ENCODE measurements at regions not wholly inside any gene's neighbourhood (a gene's known extent, or its start where the extent isn't known, plus 50 kb on each side); places are given as distances from the start of the nearest gene placed in this dataset.

DNA sequence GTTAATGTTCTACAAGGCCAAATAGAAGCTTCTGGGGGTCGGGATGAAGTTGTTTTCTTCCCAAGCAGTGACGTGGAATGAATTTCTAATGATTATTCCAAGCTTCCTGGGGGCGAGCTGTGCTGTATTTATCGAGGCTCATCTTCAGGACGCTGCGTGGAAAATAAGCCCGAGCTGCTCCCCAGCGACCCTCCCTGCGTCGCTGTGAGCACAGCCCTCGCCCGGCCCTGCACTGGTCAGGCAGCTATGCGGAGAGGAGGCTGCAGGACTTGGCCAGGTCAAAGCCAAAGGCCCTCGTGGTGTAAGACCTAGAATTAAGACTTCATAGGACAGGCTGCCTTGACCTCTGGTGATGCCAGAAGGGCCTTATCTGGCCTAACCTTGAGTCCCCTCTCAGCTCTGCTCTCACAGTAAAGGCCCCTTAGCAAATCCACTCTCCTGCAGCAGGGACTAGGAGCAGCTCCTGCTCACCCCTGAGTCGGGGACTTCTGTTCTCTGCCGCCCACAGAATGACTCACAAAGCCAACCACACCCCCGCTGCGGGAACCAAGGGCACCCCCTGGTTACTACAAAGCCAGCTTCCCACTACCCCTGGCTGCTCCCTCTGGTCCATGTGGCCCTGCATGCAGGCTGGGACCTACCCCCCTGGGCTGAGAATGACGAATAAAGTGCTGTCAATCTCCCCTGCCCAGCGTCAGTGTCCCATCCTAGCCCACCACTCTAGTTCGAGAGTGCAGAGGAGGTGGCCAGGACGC lies 501.6 kb downstream of the TCERG1L start:
- DNase-seq = no peak

DNA sequence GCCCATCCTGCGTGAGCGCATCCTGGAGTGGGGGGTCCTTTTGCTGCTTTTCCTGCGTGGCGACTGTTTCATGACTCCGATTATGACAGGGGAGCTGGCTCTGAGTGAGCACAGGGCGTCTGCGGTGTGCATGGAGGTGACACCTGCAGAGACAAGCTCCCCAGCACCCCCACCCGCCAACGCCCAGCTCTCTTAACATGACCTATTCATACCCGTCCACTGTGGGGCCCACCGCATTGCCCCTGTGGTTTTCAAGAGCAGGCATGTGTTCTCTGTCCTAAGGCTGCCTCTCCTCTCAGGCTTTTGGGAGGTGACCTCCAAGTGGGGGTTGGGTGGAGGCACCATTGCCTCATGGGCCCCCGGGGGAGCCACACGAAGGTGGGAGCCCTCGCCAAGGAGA lies 500.7 kb downstream of the TCERG1L start:
- no peak for DNase-seq

DNA sequence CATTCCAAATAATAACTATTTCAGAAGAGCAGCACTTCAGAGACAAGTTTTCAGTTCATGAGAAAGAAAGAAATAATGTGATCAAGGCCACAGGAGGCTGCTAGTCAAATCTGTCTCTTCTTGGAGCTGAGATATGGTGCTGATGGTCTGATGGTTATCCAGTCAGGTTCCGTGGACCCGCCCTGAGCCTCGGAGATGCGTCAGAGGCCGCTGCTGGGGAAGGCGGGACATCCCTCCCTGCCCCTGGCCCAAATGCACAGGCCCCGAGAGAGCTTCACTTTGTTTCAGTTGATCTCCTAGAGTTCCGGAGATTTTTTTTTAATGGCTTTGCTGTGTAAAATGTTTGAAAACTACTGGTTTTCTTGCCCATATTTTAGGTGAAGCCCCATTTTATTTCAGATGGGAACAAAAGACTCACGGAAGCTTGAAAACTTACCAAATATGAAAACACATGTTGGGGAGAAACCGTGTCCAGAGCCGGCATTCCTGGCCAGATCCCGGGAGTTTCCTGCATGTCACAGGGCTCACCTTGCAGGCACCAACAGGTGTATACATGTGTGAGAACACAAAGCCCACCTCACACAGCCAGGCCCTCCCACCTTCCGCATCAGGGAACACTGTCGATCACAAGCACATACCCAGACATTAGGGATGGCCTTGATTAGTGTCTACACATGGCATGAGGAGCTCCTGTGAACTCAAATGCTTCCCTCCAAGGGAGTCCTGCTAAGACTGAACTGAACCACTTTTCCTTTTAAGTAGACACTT lies 499.0 kb downstream of the TCERG1L start:
- DNase-seq = no peak

DNA sequence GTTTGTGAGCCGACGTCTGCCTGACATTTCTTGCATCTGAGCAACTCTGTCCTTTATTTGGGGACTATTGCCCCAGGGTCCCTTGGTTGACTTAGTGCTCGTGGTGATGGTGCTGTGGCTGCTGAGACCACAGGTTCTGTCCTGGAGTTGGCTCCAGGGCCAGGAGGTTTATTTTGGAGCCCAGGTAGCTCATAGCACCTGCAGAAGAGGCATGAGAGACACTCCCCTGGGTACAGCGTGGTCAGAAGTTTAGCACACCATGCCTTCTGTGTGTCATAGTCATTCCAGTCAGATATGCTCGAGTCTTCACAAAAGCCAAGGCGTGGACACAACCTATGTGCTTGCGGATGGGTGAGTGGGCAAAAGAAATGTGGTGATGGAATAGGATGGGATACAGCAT lies 496.9 kb downstream of the TCERG1L start:
- DNase-seq = no peak

DNA sequence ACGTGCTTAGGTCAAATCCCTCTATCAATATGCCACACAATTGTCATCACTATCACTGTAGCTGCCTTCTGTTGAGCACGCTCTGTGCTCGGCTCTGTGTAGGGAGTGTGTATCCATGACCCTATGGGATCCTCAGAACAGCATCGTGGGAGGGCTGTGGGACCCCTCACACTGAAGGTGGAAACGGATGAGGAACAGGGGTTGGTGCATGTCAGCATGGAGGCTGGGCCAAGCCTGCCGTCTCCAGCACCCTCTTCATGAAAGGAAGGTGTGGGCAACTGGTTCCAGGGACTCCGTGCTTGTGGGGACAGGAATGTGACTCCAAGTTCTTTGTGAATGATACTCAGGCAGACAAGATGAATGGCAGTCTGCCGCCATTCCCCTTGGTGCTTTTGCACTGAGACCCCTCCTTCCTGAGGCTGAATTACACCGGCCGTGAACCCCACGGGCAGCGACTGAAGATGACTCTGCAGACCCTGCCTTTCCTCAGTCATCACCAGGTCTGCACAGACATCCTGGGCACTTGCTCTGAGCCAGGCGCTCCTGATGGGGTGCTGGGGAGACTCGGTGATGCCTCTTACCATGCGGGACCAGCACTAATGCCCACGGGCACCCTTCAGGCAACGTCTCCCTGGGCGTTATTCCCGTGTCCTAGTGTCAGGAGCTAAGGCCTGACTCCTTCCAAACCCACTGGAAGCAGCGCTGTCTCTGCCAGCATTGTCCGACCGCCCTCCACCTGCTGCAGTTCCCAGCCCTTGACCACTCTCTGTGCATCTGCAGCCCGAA lies 495.2 kb downstream of the TCERG1L start:
- DNase-seq = no peak

DNA sequence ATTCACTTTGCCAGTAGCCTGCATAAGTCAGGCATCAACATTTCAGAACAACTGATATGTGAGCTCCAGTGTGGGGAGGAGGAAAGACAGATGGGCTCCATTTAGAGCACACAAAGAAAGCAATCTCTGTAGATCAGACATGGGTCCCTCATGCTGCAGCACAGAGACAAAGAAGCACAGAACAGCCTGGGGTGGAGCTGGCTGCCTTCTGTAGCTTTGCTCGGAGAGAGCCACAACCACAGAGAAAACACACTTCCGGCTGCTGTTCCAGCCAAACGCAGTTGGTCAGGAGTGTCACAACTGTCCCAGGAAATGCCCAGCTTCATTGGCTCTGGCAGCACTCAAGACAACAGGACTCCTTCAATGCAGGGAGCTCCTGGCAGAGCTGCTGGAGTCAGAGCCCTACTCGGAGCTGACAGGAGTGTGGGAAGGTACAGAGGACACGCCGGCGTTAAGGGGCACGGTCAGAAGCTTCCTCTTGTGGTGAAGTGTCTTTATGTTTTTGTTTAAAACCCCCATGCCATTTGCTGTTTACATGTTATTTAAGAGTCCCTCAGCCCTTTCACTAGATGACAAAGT lies 494.4 kb downstream of the TCERG1L start:
- DNase-seq = no peak

DNA sequence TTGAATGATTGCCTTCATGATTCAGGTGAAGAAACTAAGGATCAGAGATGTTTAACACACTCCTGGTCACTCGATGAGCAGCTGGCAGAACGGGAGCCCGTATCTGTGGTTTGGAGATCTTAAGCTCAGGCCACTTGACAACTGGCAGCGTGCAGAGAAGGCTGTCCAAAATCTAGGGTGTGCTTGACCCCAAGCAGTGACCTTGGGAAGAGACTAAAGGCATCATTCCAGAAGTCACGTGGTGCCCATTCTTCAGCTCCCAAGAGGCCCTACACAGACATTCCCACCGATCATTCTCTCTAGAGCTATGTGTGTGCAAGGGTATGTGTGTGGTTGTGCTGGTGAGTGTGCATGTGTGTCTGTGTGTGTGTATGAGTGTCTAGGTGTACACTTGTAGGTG lies 493.8 kb downstream of the TCERG1L start:
- DNase-seq = no peak

DNA sequence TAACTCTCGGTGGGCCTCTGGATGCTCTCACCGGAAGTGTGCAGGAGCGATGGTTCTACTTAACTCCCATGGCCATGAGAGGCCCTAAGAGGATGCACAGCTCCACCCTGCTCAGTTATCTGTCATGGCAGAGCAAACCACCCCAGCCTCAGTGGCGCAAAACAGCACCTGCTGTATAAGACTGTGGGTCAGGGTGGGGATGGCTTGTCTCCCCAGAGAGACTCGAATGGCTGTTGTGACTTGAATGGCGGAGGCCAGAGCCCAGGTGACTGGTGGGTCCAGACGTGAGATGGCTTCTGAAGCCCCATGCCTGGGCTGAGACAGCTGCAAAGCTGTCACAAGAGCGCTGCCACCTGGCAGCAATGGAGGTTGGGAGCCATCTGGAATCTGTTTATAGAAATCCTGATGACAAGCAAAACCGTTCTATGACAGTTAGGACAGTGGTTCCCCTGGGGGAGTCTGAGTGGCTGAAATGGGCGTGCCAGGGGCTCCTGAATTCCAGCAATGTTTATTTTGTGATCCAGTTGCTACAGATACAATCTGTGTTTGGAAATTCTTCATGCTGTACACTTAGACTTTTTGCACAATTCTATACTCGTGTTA lies 490.5 kb downstream of the TCERG1L start:
- no peak for DNase-seq

DNA sequence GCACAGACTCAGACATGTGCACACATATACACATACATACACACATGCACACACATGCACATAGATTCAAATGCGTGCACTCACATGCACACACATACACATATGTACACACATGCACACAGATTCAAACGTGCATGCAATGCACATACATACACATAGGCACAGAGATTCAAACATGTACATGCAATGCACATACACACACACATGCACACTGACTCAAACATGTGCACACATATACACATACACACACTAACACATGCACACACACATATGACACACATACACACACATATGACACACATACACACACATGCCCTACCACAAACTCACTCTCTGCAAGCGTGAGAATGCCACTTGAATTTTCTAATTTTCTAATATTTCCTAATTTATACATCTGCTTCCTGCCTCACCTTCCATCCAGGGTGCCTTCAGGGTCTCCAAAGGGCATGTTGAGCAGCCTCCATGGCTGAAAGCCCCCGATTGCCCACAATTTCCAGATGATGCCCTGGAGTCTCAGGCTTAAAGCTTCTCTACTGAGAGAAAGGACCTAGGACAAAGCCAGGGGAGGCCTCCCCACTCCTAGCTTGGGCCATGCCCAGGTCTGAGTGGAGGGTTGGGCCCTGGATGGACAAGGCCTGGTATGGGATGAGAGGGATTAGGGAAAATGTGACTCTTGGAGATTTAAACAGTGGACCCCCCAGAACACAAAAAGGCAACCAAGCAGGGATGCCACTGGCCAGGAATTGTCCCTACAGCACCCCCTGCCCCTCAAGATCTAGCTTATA lies 487.1 kb downstream of the TCERG1L start:
- DNase-seq = no peak

DNA sequence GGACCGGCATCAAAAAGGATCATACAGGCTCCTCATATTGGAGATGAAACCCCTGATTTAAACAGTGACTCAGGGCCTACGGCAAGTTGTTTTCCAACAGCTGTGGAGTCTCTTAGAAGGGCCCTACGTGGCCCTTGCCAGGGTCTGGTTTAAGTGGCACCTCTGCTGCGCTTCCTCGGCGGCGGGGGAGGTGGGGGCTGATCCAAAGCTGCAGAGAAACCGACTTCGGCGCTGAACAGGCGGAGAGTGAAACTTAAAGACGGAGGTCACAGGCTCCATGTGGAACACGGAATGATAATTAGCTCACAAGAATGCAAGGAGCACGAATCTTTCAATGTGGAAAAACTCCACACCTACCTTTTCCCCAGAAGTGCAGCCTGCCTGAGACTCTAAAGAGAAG lies 477.9 kb downstream of the TCERG1L start:
- DNase-seq = no peak

DNA sequence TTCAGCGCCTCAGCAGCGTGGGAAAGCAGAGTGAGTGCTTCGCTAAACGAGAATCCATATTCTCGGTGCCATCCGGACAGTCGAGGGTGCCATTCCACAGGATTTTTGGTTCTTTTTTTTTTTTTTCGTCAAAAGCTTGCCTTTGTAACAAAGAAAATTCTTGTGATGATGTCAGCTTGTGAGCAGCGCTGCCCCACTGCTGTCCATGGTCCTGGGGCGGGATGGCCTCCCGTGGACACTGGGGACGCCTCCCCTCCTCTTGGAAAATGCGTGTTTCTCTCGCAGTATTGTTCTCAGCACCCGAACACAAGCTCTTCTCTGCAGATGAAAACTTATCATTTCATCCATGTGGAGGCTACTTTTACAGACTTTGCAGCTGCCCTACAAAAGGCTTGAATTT lies 477.4 kb downstream of the TCERG1L start:
- no peak for DNase-seq

DNA sequence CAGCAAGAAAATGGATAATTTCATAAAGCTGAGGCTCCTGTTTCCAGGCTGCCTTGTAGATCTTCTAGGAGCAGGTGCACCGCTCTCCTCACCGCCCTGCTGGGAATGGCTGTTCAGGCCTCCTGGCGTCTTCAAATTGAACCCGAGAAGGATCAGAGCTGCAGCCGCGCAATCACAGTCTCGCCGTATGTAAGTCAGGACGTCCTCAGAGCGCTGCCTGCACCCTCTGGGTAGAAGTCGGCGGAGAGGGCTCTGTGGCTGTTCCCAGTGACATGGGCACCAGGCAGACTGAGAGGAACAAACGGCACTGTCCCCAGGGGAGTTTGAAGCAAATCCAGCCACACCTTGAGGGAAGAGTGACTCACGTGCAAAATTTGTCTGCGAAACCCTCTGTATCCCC lies 476.9 kb downstream of the TCERG1L start:
- DNase-seq = no peak

DNA sequence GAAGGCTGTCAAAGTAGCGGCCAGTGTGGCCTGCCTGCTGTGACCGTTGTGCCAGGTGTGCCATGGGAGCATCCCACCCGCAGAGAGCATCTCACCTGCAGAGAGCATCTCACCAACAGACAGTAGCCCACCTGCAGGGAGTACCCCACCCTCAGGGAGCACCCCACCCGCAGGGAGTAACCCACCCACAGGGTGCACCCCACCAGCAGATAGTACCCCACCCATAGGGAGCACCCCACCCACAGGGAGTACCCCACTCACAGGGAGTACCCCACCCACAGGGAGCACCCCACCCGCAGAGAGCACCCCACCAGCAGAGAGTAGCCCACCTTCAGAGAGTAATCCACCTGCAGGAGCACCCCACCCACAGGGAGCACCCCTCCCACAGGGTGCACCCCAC lies 476.5 kb downstream of the TCERG1L start:
- no peak for DNase-seq

DNA sequence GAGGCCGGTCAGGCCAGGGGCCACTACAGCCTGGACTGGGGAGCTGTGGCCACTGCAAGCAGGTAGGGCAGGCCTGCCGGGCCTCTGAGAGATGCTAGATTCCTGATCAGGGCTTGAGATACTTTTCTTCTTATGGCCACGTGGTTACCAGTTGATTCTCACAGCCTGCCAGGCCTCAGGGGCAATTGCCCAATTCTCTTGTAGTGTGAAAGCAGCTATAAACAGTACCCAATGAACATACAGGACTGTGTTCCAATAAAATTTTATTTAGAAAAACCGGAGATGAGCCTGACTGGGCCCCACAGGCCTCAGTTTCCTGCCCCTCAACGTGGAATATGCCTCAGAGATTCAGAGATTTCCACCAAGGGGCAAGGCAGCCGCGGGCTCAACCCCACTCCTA lies 475.2 kb downstream of the TCERG1L start:
- no peak for DNase-seq

DNA sequence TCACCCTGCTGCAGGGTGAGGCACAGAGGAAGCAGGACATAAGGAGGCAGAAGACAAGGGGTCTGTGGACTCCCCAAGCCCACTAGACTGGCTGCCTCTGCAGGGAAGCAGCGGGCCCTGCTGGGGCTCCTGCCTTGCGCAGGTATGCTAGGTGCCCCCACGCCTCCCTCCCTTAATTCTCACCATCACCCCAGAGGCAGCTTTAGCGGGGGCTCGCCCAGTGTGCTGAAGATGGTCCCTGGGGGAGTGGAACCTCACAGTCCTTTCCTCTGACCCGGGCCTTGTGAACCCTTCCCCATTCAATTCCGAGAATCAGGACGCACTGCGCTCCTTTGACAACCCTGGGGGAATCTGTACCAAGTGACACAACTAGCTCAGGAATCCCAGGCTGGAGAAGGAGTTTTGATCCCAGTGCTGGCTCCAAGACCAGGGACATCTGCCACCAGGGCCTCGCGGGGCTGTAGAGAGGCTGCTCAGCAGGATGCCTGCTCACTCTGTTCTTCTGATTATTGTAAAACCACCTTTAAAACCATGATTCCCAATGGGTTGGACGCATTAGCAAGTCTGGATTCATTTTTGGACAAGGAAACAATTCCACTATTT lies 468.4 kb downstream of the TCERG1L start:
- DNase-seq = no peak

DNA sequence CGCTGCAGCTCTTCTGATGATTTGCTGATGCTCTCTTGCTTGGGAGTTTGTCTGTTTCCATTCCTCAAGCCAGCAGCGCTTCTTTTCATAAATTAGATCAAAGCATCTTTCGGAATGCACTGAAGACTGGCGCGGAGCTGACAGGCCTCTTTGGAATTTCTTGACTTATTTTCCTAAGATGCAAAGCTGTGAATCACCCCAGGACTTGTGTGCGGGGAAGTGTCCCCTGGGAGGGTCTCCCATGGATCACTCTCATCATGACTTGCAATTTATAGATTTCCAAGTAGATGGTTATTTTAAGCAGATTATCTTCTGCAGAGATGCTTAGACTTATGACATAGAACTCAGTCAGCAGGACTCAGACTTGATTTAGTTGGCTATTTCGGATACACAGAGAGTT lies 467.2 kb downstream of the TCERG1L start:
- DNase-seq = no peak

DNA sequence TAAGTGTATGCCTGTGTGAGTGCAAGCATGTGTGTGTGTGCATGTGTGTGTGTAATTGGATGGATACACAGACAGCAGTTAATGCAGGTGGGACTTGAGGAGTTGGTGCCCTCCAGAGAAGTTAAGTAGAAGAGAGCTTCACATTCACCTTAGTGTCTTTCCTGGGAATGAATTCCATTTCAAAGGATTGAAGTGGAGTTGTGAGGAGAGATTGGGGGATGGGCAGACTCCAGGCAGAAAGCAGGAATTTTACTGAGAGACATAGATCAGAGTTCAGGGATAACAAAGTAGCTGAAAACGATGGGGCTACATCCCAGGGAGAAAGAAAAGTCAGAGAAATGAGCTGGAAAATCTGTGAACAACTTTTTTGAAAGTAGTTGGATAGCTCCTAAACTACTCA lies 464.4 kb downstream of the TCERG1L start:
- DNase-seq = no peak

DNA sequence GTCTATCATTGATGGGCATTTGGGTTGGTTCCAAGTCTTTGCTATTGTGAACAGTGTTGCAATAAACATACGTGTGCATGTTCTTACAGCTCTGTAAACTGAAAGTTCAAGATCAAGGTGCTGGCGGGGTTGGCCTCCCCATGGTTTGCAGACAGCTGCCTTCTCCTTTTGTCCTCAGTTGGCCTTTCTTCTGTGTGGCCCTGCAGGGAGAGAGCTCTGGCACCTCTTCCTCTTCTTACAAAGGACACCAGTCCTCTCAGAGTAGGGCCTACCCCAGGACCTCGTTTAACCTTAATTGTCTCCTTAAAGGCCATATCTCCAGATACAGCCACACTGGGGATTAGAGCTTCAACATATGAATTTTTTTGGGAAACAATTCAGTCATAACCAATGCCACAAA lies 462.7 kb downstream of the TCERG1L start:
- no peak for DNase-seq

DNA sequence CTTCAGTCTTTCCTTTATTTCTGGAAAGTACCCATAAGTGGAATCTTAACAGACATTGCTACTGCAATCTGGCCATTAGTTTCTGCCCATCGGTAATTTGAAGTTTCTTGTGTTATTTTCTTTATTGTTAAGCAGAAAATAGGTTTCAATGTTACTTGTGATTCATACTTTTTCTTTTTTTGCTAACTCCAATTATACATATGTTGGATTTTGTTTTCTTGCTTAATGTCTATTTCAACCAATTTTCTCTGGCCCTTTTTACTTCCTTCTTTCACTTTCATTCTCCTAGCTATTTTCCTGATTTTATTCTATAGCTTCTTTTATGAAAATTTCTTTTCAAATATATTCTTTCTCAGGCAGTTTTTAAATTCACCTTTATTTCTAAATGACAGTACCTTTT lies 457.4 kb downstream of the TCERG1L start:
- no peak for DNase-seq

DNA sequence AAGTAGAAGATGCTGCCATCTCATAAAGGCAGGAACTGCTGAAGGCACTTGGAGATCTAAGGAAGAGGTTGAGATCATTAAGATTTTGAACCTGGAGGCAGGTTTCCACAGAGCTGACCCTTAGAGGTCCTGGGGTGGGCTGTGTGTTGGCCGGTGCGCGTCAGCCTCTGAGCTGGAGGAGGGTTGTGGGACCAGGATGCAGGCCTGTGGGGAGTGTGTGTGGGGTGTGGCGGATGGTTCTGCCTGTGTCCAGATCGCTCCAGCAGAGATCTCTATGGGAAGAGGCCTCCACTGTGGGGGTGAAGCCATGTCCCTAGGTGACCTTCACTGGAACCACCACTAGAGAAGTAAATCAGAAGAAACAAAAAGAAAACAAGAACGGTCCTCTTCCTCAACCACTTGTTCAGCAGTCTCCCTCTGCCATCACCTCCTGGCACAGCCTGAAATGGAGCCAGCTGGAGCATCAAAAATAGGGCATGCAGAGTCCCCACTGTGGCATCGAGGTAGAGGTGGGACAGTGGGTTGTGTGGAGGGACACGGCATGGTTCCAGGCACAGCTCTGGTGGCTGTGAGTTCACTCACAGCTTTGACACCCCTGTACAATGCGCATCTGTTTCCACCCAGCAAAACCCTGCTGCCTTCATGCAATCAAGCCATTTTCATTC lies 453.8 kb downstream of the TCERG1L start:
- no peak for DNase-seq

DNA sequence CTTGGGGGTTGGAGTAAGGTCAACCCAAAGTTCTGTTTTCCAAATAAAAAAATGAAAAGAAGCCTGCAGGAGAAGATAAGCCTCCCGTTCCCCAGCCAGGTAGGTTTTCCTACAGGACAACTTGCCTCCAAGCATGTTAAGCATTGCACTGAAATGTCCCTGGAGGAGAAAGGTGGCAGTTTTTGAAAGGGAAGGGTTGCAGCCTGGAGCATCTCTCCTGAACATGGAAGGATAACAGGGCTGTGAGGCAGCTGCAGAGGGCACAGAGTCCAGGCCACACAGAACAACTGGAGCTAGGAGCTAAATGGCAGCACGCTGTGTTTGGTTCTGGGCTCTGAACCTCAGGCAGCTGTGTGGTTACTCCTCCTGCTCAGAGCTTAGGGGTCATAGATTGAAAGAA lies 452.9 kb downstream of the TCERG1L start:
- no peak for DNase-seq
